Thoracic aorta (tissue), 2 donors: ENCODE measurements at regions not wholly inside any gene's neighbourhood (a gene's known extent, or its start where the extent isn't known, plus 50 kb on each side); places are given as distances from the start of the nearest gene placed in this dataset.

Experiments
- ATAC-seq: fragments of 150-250 bp; one replicate; pipeline ENCODE4 v1.8.0; 2017; ENCODE audit warnings: low read depth; ENCODE audit not compliant: insufficient number of reproducible peaks, low FRiP score
- DNase-seq: peaks from one replicate; pipeline ENCODE4 v3.0.0-alpha.2; 2020; ENCODE audit warnings: low spot score
- H3K27ac ChIP-seq, 2 donors: fragments of 200-600 bp; sonication (generic); 1 replicate in 1 of 2; 2 replicates in 1 of 2; pipeline ENCODE4 v1.5.1; 2016; ENCODE audit warnings: mild to moderate bottlenecking in 2 of 2, moderate library complexity in 2 of 2
- H3K27me3 ChIP-seq: fragments of 200-600 bp; sonication (generic); replicated peaks from 2 replicates; pipeline ENCODE4 v1.6.0; 2016; ENCODE audit warnings: mild to moderate bottlenecking; ENCODE audit not compliant: insufficient read depth
- H3K36me3 ChIP-seq: fragments of 200-600 bp; sonication (generic); one replicate; pipeline ENCODE4 v1.5.1; 2016
- H3K4me1 ChIP-seq, 2 donors: fragments of 200-600 bp; sonication (generic); 1 replicate in 1 of 2; 2 replicates in 1 of 2; pipeline versions ENCODE4 v1.5.1 to v1.6.0; 2016; ENCODE audit warnings: low read depth in 2 of 2, mild to moderate bottlenecking in 1 of 2; ENCODE audit not compliant: control insufficient read depth in 1 of 2
- H3K4me3 ChIP-seq: fragments of 200-600 bp; sonication (generic); 2 replicates; pipeline ENCODE4 v1.5.1; 2016; ENCODE audit warnings: mild to moderate bottlenecking
- H3K9me3 ChIP-seq: fragments of 200-600 bp; sonication (generic); 2 replicates; pipeline ENCODE4 v1.5.1; 2016
- TF ChIP-seq, protein P1 (sequence below): fragments of 200-600 bp; sonication (generic); IDR thresholded peaks from one replicate; pipeline ENCODE4 v1.5.1; 2019; ENCODE audit warnings: antibody characterized with exemption

- Histone ChIP-seq H3K36me3 (no peaks in the 10 kb centered on the region), H3K4me1 (no peaks in the 10 kb centered on the region), H3K4me3 (no peak overlapping the region), H3K27ac (no peak overlapping the region), H3K27me3 (no peaks in the 10 kb centered on the region), H3K9me3 (no peaks in the 10 kb centered on the region)
- TF ChIP-seq, protein P1, sequence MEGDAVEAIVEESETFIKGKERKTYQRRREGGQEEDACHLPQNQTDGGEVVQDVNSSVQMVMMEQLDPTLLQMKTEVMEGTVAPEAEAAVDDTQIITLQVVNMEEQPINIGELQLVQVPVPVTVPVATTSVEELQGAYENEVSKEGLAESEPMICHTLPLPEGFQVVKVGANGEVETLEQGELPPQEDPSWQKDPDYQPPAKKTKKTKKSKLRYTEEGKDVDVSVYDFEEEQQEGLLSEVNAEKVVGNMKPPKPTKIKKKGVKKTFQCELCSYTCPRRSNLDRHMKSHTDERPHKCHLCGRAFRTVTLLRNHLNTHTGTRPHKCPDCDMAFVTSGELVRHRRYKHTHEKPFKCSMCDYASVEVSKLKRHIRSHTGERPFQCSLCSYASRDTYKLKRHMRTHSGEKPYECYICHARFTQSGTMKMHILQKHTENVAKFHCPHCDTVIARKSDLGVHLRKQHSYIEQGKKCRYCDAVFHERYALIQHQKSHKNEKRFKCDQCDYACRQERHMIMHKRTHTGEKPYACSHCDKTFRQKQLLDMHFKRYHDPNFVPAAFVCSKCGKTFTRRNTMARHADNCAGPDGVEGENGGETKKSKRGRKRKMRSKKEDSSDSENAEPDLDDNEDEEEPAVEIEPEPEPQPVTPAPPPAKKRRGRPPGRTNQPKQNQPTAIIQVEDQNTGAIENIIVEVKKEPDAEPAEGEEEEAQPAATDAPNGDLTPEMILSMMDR, result no peak
- ATAC-seq, result no peak
- no peak for DNase-seq
Observed at GRCh38 chr14:22147716-22148115, 441.3 kb downstream of the DAD1 start.

DNA sequence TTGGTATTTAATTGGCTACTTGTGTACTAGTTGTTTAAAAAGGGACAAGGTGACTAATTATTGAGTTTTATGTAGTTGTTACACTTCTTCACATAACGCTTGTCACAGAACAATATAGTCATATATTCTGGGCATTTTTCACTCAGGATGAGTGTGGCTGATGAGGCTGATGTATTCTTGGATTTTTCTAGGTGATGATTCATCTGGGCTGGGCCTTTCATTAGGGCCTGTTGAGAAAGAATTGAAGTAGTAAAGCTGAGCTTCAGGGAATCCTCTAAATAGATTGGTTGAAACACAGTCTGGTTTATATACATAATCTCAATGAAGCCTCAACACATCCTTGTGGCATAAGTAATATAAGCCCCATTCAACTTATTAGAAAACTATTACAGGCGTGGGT, 445.7 kb downstream of the DAD1 start:
- Histone ChIP-seq H3K27ac (no peak overlapping the region), H3K4me1 (no peaks in the 10 kb centered on the region), H3K9me3 (no peaks in the 10 kb centered on the region)

DNA sequence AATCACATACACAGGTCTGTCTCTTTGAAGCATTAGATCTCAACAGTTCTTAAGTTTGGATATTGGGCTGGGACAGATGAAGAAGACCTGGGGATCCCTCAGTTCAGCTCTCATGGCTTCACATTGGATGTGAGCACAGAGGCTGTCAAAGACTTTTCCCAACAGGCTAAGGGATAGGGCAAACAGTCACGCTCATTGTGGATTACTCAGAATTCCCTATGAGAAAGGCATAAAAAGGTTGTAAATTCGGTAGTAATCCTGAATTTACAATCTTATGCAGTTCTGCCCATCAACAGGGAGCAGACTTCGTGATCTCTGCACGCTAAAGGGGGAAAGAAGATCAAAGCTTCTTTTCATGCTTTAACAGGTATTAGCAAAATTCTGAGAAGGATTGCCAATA, 448.4 kb downstream of the DAD1 start:
- Histone ChIP-seq H3K27ac (no peak overlapping the region), H3K27me3 (no peaks in the 10 kb centered on the region), H3K4me3 (no peak overlapping the region), H3K36me3 (no peaks in the 10 kb centered on the region), H3K4me1 (no peaks in the 10 kb centered on the region), H3K9me3 (no peaks in the 10 kb centered on the region)
- TF ChIP-seq, protein P1, result no peak
- no peak for DNase-seq
- no peak for ATAC-seq

More for the DNA sequence above, 445.7 kb downstream of the DAD1 start:
- H3K27me3 ChIP-seq, result no peaks in the 10 kb centered on the region
- no peaks in the 10 kb centered on the region for H3K36me3 ChIP-seq
- ATAC-seq, result no peak
- TF ChIP-seq, protein P1, result no peak
- H3K4me3 ChIP-seq, result no peak overlapping the region
- no peak for DNase-seq

DNA sequence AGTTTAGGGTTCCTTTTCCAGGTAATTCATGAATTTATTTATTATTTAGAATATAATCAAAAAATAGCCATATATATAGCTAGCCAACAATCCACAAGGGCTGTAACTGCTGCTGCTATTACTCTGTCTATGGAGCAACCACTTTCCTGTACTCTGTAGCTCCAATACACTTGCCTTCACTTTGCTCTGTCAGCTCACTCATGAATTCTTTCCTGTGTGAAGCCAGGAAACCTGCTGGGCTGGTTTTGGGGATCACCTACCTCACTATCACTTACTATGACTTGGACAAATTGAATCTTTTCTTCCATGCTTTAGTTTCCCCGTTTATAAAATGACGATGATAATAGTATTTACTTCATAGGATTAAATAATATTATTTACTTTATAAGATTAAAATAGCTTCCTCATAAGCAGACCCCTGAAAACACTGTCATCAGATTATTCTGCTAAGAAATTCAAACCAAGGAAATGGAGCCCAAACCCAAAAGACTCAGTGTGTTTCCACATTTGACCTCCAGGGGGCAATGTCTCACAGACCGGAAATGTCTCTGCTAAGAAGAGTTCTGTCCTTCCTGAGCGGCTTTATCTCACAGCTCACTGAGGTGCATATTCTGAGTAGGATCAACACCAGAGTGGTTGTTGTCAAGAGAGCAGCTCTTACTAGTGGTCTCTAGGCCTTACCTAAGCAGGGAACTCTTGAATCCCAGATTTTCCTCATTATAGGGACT, 457.1 kb downstream of the DAD1 start:
- Histone ChIP-seq H3K27ac (no peak overlapping the region), H3K4me3 (no peak overlapping the region), H3K27me3 (no peaks in the 10 kb centered on the region), H3K9me3 (no peaks in the 10 kb centered on the region), H3K4me1 (no peaks in the 10 kb centered on the region), H3K36me3 (no peaks in the 10 kb centered on the region)
- TF ChIP-seq, protein P1, result no peak
- no peak for DNase-seq
- ATAC-seq, result no peak

- TF ChIP-seq, protein P1, result no peak
- H3K27ac ChIP-seq, result no peak overlapping the region
- DNase-seq (no peak), ATAC-seq (no peak)
- H3K9me3 ChIP-seq, result no peaks in the 10 kb centered on the region
- no peak overlapping the region for H3K4me3 ChIP-seq
- H3K4me1 ChIP-seq, result no peaks in the 10 kb centered on the region
- no peaks in the 10 kb centered on the region for H3K36me3 ChIP-seq
- H3K27me3 ChIP-seq, result no peaks in the 10 kb centered on the region
Observed at GRCh38 chr14:22124073-22124613, 450.5 kb upstream of the OR4E1 start.
